GM18868 (cell line): ENCODE measurements at regions not wholly inside any gene's neighbourhood (a gene's known extent, or its start where the extent isn't known, plus 50 kb on each side); places are given as distances from the start of the nearest gene placed in this dataset.
"Not testable (repeated sequence)": the region's sequence is repeated elsewhere in the genome, so short reads cannot be mapped to it uniquely, and the experiment has no call there.

Source experiments
- ATAC-seq: cut with Tn5 transposase; IDR thresholded peaks from one replicate; pipeline ENCODE4 v1.9.1; 2021; ENCODE audit warnings: mild to moderate bottlenecking, moderate library complexity; ENCODE audit not compliant: unreplicated experiment

DNA sequence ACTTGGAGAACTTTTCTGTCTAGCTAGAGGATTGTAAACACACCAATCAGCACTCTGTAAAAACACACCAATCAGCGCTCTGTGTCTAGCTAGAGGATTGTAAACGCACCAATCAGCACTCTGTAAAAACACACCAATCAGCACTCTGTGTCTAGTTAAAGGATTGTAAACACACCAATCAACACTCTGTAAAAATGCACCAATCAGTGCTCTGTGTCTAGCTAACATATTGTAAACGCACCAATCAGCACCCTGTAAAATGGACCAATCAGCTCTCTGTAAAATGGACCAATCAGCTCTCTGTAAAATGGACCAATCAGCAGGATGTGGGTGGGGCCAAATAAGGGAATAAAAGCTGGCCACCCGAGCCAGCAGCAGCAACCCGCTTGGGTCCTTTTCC, 91.1 kb upstream of the KRAS start:
- not testable (repeated sequence) for ATAC-seq

DNA sequence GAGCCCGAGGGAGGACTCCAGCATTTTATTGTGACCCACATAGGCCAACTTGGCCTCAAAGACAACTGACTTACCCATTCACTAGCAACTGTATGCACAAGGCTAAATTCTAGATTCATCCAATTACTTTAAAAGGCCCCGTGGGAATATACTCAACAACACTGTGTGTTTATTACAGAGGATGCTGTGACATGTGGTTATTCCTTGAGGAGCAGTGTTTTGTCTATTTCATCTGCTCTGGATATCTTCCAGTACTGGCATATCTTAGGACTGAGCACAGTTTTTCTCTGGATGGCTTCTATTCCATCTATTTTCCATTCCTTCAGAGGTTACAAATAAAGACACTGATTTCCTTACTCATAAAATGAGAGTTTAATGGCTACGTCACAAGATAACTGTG, 87.2 kb upstream of the KRAS start:
- ATAC-seq: no peak

DNA sequence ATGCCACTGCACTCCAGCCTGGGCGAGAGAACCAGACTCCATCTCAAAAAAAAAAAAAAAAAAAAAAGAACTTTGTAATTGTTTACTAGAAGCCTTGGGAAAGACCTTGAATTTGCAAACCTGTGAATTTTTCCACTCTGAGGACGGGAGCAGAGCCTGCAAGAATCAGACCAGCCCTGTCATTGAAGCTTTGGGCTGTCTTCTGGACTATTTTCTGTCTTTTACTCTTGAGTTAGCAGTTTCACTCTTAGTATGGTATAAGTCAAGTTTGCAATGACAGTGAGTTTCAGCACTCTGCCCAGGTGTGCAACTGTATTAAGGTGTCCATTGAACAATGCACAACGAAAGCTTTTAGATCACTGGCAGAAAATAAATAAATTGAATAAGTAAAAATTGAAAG, 81.4 kb upstream of the KRAS start:
- peak; percentile 87 for ATAC-seq

DNA sequence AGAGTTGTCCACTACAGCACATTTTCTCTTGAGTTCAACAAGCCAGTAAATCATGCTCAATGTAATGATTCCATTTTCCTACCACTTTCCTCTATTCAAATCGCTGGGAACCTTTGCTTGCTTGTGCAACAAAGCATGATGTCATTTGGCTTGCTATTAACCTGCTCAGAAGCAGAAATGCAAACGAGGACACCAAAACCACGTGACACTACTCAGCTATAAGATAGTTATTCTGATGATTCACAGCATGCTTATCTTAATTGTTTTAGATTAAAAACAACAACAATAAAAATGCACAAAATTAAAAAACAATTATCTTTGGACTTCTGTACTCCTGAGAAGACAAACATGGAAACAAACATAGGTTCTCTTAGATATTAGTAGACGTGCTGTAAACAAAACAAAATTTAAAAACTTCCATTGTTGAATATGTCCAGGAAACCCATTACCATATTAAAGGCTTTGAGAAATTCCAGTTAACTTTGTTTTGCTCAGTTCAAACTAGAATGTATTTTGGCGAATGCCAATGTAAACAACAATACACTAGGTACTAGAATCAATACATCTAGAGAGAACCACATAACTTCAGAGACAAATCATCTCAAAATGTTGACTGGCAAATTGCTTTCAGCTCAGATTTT, 77.5 kb upstream of the KRAS start:
- ATAC-seq: no peak

DNA sequence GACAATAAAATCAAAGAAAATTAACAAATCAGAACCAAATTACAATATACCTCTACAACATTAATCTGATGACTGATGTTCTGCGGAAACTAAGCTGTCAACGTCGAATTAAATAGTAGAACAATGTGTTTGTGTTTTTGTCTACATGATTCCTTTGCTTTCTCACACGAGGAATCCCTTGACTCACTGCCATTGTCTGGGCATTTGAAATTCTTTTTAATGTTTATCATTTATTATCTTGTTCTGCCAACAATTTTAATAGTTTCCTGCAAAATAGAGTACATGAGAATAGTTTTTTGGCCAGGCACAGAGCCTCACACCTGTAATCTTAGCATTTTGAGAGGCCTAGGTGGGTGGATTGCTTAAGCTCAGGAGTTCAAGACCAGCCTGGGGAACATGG, 76.6 kb upstream of the KRAS start:
- ATAC-seq: no peak

DNA sequence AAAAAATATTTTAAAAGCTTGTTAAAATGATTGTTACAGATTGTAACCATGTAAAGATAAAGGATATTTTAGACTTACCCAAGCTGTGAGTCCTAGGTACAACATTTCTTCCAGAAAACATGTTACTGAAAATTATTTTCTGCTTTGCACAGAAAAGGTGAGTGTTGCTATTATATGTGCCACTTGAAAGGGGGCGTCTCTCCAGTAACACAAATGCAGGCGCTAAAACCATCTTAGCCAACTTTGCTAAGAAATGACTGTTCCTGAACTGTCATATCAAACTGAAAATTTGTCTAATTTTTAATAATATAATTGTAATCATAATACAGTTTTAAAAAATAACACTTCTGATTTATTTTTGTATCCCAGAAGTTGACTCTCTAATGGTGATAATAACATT, 75.6 kb upstream of the KRAS start:
- no peak for ATAC-seq

DNA sequence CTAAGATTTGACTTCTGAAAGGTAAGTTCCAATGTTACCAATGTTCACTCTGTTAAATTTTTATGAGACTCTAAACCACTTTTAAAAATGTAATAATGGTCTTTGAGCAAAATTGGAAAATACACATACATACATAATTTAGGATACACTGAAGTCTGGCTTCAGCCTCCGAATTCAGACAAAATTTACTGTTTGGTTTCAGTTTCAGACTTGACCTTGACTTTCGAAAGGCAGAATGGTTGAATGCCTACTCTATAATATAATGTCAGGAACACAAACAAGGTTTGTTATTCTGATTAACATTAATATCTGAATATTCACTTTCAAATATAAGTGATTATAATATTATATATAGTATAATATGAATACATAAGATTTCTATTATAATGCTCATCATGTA, 74.1 kb upstream of the KRAS start:
- ATAC-seq: no peak

DNA sequence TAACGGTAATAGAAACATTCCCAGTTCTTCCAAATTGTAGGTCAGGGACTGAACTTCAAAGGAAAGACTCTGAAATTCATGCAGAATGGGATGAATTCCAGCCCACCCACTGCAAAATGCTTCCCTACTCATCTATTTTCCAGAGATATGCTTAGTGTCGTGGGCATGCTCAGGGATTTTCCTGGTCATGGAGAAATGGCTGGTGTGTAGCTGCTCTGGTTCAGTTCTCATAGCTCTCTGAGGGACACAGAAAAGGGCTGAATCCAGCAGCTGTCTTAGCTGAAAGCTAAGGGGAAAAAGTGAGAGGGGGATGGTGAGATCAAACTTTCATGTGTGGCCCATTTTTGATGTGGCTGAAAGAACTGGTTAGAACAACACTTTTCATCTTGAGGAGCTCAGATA, 72.9 kb upstream of the KRAS start:
- no peak for ATAC-seq

DNA sequence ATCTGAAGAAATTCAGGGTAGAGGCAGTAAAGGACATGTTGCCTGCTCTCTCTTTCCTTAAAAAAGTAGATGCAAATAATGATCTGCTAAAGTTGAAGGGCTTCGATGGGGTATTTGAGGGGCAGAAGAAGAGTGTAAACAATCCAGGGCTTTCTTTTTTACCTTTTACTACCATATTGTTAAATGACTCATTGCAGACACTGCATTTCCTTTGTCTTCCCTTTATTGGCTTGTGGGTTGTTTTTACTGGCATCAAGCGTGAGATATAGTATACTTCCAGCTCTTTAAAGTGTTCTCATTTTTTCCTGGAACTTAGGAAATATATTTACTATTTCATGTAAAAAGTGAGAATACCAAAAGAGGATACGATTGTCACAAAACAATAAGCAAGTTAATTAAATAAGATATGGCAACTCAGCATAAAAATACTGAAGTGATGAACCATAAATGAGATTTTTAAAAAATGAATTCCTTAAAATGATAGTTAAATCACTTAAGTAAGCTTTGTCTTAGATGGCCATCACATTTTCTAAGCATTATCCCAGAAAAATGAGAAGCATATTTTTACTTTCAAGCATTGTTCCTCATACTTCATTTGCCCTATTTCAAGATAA, 72.3 kb upstream of the KRAS start:
- no peak for ATAC-seq

DNA sequence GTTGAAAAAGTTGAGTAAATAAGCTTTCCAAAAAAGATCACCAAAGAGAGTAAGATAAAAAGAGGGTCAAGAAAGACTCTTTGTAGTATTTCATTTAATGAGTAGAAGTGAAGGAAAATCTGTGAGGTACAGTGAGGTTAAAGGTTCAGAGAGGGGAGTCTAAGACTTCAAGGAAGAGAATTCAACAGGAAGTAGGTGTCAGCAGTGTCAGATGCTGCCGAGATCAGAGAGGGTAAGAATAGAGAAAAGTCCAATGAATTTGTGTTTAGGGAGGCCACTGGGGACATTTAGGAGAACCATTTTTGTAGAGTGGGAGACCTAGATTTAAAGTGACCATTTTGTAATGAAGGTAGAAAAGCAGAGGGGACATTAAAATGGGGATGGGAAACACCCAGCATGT, 71.6 kb upstream of the KRAS start:
- no peak for ATAC-seq

DNA sequence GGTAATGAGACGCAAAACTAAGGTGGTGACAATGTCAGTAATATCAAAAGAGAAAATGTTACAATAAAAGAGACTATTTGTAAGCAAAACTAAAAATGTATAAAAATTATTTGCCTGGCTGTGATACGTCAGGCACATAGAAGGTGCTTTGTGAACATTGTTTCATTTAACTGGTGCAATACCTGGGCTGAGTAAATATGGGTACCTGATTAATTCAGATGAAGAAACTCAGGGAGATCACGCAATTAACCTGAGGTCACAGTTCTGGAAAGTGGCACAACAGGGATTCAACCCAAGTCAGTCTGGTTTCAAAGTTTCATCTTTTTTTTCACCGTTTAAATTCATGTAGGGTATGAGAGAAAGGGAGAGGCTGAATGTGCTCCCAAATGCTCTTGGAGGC, 71.0 kb upstream of the KRAS start:
- no peak for ATAC-seq

DNA sequence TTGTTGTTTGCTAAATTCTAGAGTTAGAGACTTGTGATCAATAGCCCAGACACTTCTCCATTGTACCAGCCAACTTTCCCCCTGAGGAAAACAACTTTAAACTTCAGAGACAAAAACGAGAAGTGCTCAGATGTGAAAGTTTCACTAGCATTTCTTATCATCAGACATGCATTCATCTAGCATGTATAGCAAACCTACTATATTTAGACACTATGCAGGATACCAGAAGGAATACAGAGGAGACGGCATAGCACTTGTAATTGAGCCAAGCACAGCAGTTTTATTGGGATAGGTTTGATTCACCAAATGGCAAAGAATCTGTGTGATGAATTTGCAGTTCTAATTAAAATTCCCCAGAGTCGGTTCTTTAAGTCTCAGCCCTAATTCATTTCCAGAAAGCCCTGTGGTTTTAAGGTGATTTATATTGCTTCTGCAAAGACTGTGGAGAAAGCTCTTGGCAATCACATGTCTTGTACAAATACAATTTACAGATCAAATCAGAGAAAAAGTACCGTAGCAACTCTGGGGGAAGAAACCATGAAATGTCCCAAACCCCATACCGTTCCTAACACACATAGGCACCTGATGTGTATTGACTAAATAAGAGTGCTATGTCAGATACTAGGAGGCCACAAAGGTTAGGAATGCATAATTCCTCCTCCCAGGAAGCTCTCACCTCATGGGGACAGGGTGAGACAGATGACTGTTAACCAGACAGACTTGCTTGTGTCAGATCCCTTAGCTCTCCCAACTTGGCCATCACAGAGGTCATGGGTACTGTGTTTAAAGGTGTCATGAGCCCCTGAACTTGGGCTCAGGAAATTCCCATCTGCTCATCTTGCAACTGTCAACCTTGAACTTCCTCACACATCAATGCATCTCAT, 69.6 kb upstream of the KRAS start:
- ATAC-seq: peak; percentile 85

DNA sequence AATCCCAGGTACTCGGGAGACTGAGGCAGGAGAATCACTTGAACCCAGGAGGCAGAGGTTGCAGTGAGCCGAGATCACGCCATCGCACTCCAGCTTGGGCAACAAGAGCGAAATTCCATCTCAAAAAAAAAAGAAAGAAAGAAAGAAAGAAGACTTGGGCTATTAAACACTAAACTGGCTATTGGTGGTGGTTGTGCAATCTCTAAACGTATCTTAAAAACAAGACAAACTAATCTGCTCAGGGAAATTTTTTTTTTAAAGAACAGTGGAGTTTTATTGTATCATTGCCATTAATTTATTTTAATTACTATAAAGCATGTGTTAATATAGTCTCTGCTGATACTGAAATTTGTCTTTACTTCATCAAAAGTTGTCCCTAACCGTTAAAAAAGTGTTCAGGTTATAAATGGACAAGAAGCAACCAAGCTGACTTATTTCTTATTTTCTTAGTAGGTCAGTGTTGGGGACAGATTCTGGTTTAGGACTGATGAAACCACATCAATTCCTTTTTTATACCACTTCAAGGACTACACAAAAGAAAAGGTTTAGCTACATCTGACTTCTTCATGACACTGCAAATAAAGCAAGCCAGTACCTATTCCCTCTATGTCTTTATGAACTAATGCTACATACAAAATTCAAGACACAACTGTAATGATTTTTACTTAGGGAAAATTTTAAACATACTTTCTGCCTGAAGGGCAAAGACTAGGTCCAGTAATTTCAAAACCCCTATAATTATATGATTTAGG, 68.7 kb upstream of the KRAS start:
- ATAC-seq: peak; percentile 18

DNA sequence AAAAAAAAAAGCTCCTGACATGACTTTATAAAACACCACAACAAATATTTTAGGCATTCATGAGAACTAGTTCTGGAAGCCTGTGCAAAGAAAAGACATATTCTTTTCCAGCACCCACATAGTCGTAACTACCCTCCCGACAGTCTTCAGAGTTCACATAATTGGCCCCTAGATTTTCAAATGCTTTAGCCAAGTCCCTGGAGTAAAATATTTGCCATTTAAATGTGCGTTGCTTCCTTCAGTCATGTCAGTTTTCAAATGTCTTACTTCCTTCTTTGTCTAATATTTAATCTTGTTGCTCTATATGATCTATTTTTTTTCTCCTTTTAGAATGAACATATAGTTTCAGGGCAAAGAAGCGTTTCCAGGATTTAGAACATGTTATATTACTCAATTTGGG, 66.8 kb upstream of the KRAS start:
- no peak for ATAC-seq

DNA sequence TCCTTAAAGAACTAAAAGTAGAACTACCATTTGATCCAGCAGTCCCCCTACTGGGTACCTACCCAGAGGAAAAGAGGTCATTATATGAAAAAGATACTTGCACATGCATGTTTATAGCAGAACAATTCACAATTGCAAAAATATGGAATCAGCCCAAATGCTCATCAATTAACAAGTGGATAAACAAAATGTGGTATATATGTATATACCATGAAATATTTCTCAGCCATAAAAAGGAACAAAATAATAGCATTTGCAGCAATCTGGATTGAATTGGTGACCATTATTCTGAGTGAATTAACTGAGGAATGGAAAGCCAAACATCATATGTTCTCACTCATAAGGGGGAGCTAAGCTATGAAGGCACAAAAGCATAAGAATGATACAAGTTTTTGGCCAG, 64.7 kb upstream of the KRAS start:
- ATAC-seq: no peak

DNA sequence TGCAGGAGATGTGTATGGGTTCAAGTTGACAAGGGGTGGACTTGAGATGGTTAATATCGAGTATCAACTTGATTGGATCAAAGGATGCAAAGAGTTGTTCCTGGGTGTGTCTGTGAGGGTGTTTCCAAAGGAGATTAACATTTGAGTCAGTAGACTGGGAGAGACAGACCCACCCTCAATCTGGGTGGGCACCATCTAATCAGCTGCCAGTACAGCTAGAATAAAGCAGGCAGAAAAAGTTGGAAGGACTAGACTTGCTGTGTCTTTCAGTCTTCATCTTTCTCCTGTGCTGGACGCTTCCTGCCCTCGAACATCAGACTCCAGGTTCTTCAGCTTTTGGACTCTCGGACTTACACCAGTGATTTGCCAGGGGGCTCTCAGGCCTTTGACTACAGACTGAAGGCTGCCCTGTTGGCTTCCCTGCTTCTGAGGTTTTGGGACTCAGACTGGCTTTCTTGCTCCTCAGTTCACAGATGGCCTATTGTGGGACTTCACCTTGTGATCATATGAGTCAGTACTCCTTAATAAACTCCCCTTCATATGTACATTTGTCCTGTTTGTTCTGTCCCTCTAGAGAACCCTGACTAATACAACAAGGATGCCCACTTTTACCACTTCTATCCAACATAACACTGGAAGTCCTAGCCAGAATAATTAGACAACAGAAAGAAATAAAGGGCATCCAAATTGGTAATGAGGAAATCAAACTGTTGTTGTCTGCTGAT, 62.7 kb upstream of the KRAS start:
- ATAC-seq: not testable (repeated sequence)

DNA sequence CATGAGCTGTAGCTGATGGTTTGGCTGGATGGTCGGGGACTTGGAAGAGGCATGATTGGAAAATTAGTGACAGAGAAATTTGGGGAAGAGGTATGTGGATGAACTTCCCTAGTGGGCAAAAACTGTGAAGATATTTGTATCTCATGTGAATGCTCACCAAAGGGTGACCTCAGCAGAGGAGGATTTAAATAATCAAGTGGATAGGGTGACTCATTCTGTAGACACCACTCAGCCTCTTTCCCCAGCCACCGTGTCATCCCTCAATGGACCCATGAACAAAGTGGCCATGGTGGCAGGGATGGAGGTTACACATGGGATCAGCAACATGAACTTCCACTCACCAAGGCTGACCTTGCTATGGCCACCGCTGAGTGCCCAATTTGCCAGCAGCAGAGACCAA, 60.8 kb upstream of the KRAS start:
- no peak for ATAC-seq

DNA sequence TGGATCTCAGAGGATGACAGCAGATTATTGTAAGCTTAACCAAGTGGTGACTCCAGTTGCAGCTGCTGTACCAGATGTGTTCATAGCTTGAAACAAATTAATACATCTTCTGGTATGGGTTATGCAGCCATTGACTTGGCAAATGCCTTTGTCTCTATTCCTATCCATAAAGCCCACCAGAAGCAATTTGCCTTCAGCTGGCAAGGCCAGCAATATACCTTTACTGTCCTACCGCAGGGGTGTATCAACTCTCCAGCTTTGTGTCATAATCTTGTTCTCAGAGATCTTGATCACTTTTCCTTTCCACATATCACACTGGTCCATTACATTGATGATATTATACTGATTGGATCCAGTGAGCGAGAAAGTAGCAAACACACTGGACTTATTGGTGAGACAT, 59.3 kb upstream of the KRAS start:
- ATAC-seq: not testable (repeated sequence)

DNA sequence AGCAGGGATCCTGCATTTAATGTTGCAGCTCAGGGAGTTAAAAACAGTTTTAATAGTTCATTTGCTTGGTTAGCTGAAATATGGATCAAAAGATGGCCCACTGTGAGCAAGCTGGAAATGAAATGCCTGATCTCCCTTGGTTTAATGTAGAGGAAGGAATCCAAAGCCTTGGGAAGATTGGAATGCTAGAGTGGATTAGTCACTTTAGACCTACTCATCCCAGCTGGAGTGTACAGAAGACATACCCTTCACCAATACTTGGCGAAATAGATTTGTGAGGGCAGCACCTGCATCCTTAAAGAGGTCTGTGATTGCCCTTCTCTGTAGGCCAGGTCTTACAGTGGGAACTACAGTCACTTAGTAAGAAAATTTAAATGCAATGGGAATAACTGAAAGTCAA, 58.0 kb upstream of the KRAS start:
- ATAC-seq: no peak

DNA sequence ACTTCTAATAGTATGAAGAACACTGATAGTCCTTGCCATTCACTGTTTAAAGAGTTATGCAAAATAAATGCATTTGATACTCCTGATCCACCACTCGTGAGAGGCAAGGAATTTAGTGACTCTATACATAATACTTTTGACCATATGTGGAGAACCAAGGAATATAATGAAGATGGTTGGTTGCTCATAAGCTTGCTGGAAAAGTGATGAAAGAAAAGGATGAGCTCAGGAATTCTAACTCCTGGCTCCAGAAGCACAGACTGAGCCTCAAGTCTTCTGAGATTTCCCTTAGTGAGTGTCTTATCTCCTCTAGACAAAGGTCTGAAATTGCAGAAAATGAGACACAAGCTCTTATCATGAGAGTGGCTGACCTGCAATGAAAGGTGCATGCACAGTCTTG, 57.1 kb upstream of the KRAS start:
- ATAC-seq: no peak

DNA sequence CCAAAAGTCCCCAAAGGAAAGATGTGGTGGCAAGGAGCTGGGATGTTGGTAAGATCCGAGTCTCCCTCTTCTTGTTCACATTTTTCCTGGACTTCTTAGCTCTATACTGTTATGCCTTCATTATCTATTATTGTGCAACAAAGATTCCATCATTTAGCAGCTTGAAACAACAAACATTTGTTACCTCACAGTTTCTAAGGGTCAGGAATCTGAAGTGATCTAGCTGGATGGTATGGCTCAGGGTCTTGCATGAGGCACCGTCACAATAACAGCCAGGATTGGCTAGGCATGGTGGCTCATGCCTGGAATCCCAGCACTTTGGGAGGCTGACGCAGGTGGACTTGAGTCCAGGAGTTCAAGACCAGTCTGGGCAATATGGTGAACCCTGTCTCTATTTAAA, 51.1 kb upstream of the KRAS start:
- ATAC-seq: no peak
